ENCODE measurements at regions not wholly inside any gene's neighbourhood (a gene's known extent, or its start where the extent isn't known, plus 50 kb on each side); places are given as distances from the start of the nearest gene placed in this dataset.

- no peak for TF ChIP-seq CTCF (IDR thresholded peaks at IDR 0.05 in 4 of 5, conservative IDR thresholded peaks at IDR 0.05 in 1 of 5)
- TF ChIP-seq POLR2A (IDR thresholded peaks at IDR 0.05) = no peak
Measured at GRCh38 chr1:104291156-104291555, 541.5 kb downstream of the AMY1C start.
